Left ventricle myocardium inferior (tissue), 1 donor: ENCODE measurements at regions not wholly inside any gene's neighbourhood (a gene's known extent, or its start where the extent isn't known, plus 50 kb on each side); places are given as distances from the start of the nearest gene placed in this dataset.

Experiments
- DNase-seq: peaks from one replicate; pipeline ENCODE4 v3.0.0-alpha.2; 2020
- H3K27ac ChIP-seq: fragments of 200-600 bp; replicated peaks from 2 replicates; pipeline ENCODE4 v1.8.0; 2021
- H3K27me3 ChIP-seq: fragments of 200-600 bp; 2 replicates; pipeline ENCODE4 v1.8.0; 2021; ENCODE audit warnings: low read depth
- H3K36me3 ChIP-seq: fragments of 200-600 bp; 2 replicates; pipeline ENCODE4 v1.8.0; 2021
- H3K4me1 ChIP-seq: fragments of 200-600 bp; 2 replicates; pipeline ENCODE4 v1.8.0; 2021
- H3K4me3 ChIP-seq: fragments of 200-600 bp; 2 replicates; pipeline ENCODE4 v1.8.0; 2021; ENCODE audit warnings: mild to moderate bottlenecking, moderate library complexity
- H3K9me3 ChIP-seq: fragments of 200-600 bp; replicated peaks from 2 replicates; pipeline ENCODE4 v1.8.0; 2021
- intact Hi-C: fragments of 100-400 bp; cut with micrococcal nuclease; formaldehyde crosslinking; loops from one replicate; pipeline ENCODE4 v1.11.0; 2022
- TF ChIP-seq, protein P1 (sequence below): fragments of 200-600 bp; IDR thresholded peaks from 2 replicates; pipeline ENCODE4 v1.8.0; 2021; ENCODE audit warnings: antibody characterized with exemption, mild to moderate bottlenecking, borderline replicate concordance
- donor health status: DM: no; HTN: yes; CAD: no; lungs with severe emphysema.

- H3K9me3 ChIP-seq: no peaks in the 10 kb centered on the region
- H3K4me1 ChIP-seq: peaks cover 24% of the 10 kb centered on the region
- no peaks in the 10 kb centered on the region for H3K36me3 ChIP-seq
- no peak for DNase-seq
- TF ChIP-seq, protein P1, sequence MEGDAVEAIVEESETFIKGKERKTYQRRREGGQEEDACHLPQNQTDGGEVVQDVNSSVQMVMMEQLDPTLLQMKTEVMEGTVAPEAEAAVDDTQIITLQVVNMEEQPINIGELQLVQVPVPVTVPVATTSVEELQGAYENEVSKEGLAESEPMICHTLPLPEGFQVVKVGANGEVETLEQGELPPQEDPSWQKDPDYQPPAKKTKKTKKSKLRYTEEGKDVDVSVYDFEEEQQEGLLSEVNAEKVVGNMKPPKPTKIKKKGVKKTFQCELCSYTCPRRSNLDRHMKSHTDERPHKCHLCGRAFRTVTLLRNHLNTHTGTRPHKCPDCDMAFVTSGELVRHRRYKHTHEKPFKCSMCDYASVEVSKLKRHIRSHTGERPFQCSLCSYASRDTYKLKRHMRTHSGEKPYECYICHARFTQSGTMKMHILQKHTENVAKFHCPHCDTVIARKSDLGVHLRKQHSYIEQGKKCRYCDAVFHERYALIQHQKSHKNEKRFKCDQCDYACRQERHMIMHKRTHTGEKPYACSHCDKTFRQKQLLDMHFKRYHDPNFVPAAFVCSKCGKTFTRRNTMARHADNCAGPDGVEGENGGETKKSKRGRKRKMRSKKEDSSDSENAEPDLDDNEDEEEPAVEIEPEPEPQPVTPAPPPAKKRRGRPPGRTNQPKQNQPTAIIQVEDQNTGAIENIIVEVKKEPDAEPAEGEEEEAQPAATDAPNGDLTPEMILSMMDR: no peak
- no peak overlapping the region for H3K4me3 ChIP-seq
- peak overlapping the region; percentile 51 for H3K27ac ChIP-seq
- no peaks in the 10 kb centered on the region for H3K27me3 ChIP-seq
- intact Hi-C loops: no loop called here
Observed at GRCh38 chr1:117794073-117794472, 135.3 kb downstream of the GDAP2 start.

GRCh38 chr1:117795190-117795589 is 134.2 kb downstream of the GDAP2 start:
- Histone ChIP-seq H3K4me3 (no peak overlapping the region), H3K36me3 (no peaks in the 10 kb centered on the region), H3K27ac (peak overlapping the region; percentile 51), H3K27me3 (no peaks in the 10 kb centered on the region), H3K4me1 (peaks cover 24% of the 10 kb centered on the region), H3K9me3 (no peaks in the 10 kb centered on the region)
- TF ChIP-seq, protein P1: peak; percentile 18
- DNase-seq: peak; percentile 31
- intact Hi-C loops: no loop called here

DNA sequence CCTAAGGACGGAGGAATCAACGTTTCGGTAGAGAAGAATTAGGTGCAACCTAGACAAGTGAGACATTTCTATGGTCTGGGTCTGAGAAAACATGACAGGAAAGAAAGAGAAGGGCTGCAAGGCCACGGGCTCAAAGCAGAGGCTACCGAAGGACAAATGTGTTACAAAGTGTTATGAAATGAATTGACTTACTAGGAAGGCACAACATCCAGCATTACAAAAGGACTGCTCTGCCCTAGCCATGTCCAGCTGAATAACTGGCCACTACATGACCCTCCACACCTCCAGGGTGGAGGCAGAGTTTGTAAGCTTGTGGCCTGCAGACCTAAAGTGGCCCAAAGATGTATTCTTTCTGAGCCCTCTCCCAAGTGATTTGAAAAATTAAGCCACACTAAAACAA is 133.6 kb downstream of the GDAP2 start:
- Histone ChIP-seq H3K27me3 (no peaks in the 10 kb centered on the region), H3K27ac (peak overlapping the region; percentile 51), H3K4me1 (peaks cover 24% of the 10 kb centered on the region), H3K4me3 (no peak overlapping the region), H3K36me3 (no peaks in the 10 kb centered on the region), H3K9me3 (no peaks in the 10 kb centered on the region)
- DNase-seq: no peak
- intact Hi-C loops: no loop called here
- TF ChIP-seq, protein P1: no peak

GRCh38 chr1:117796226-117796625 is 133.2 kb downstream of the GDAP2 start:
- TF ChIP-seq, protein P1: no peak
- intact Hi-C loops: no loop called here
- DNase-seq: no peak
- H3K27me3 ChIP-seq: no peaks in the 10 kb centered on the region
- H3K36me3 ChIP-seq: no peaks in the 10 kb centered on the region
- no peak overlapping the region for H3K27ac ChIP-seq
- H3K9me3 ChIP-seq: no peaks in the 10 kb centered on the region
- H3K4me1 ChIP-seq: peaks cover 24% of the 10 kb centered on the region
- H3K4me3 ChIP-seq: no peak overlapping the region

GRCh38 chr1:117798550-117798949 is 130.9 kb downstream of the GDAP2 start:
- TF ChIP-seq, protein P1: no peak
- H3K4me3 ChIP-seq: no peak overlapping the region
- intact Hi-C loops: no loop called here
- no peaks in the 10 kb centered on the region for H3K9me3 ChIP-seq
- no peak for DNase-seq
- no peaks in the 10 kb centered on the region for H3K36me3 ChIP-seq
- H3K27ac ChIP-seq: no peak overlapping the region
- H3K27me3 ChIP-seq: no peaks in the 10 kb centered on the region
- H3K4me1 ChIP-seq: peaks cover 20% of the 10 kb centered on the region
